B cell (primary cell): ENCODE measurements at regions not wholly inside any gene's neighbourhood (a gene's known extent, or its start where the extent isn't known, plus 50 kb on each side); places are given as distances from the start of the nearest gene placed in this dataset.

Source experiments
- CTCF ChIP-seq: fragments of 200-600 bp; IDR thresholded peaks from one replicate; pipeline ENCODE4 v1.8.0; 2022; ENCODE audit warnings: antibody characterized with exemption, mild to moderate bottlenecking
- EZH2 ChIP-seq: IDR thresholded peaks from 2 replicates; pipeline ENCODE4 v1.6.1; 2012; ENCODE audit warnings: borderline replicate concordance, low read depth, mild to moderate bottlenecking, moderate library complexity, low read length; ENCODE audit not compliant: insufficient read depth, poor library complexity, severe bottlenecking

GRCh38 chr12:114616081-114616480 is 67.9 kb downstream of the TBX3 start:
- TF ChIP-seq CTCF (no peak), EZH2 (no peak)
